Mesothelial cell of epicardium (in vitro differentiated cells): ENCODE measurements at regions not wholly inside any gene's neighbourhood (a gene's known extent, or its start where the extent isn't known, plus 50 kb on each side); places are given as distances from the start of the nearest gene placed in this dataset.

Source experiments
- DNase-seq, 2 experiments: peaks; one replicate each; pipeline ENCODE4 v3.0.0; 2021; ENCODE audit warnings: low spot score in 2 of 2; ENCODE audit not compliant: unreplicated experiment in 2 of 2
- H3K27ac Mint-ChIP-seq: 2 replicates; pipeline ENCODE4 v1.8.0; 2021; ENCODE audit warnings: mixed read lengths
- H3K27me3 Mint-ChIP-seq: 2 replicates; pipeline ENCODE4 v1.8.0; 2021; ENCODE audit warnings: low read depth, mixed read lengths
- H3K36me3 Mint-ChIP-seq: 2 replicates; pipeline ENCODE4 v1.8.0; 2021; ENCODE audit warnings: mixed read lengths
- H3K4me1 Mint-ChIP-seq: 2 replicates; pipeline ENCODE4 v1.8.0; 2021; ENCODE audit warnings: mixed read lengths
- H3K4me3 Mint-ChIP-seq: 2 replicates; pipeline ENCODE4 v1.8.0; 2021; ENCODE audit warnings: mild to moderate bottlenecking, moderate library complexity, mixed read lengths
- H3K9me3 Mint-ChIP-seq: 2 replicates; pipeline ENCODE4 v1.8.0; 2021; ENCODE audit warnings: mixed read lengths
- TF ChIP-seq, protein P1 (sequence below): fragments of 200-600 bp; sonication (generic); IDR thresholded peaks from one replicate; pipeline ENCODE4 v1.5.0; 2021; ENCODE audit warnings: antibody characterized with exemption; ENCODE audit not compliant: unreplicated experiment

DNA sequence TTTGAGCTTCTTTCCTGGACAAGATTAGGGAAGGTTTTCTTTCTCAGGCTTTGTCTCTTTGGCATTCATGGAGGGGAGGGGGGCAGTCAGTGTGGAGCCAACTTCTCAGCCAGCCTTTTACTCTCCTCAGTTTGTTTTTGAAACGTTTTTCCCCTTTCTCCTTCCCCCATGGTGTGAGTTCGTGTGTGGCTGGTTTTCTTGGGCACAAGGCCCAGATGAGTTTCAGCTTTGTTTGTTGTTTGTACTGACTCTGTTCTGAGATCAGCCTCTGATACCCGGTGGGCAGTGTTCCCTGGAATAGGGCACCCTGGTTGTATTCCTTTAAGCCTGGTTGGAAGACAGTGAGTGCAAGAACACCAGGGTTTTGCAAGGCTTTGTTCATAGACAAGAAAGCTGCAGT lies 168.2 kb upstream of the RARB start:
- Mint-ChIP-seq H3K4me3 (no peak overlapping the region), H3K27me3 (no peaks in the 10 kb centered on the region), H3K4me1 (peaks cover 10% of the 10 kb centered on the region), H3K9me3 (peaks cover 25% of the 10 kb centered on the region), H3K27ac (no peak overlapping the region), H3K36me3 (peaks cover 4% of the 10 kb centered on the region)
- DNase-seq: no peak
- TF ChIP-seq, protein P1, sequence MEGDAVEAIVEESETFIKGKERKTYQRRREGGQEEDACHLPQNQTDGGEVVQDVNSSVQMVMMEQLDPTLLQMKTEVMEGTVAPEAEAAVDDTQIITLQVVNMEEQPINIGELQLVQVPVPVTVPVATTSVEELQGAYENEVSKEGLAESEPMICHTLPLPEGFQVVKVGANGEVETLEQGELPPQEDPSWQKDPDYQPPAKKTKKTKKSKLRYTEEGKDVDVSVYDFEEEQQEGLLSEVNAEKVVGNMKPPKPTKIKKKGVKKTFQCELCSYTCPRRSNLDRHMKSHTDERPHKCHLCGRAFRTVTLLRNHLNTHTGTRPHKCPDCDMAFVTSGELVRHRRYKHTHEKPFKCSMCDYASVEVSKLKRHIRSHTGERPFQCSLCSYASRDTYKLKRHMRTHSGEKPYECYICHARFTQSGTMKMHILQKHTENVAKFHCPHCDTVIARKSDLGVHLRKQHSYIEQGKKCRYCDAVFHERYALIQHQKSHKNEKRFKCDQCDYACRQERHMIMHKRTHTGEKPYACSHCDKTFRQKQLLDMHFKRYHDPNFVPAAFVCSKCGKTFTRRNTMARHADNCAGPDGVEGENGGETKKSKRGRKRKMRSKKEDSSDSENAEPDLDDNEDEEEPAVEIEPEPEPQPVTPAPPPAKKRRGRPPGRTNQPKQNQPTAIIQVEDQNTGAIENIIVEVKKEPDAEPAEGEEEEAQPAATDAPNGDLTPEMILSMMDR: no peak

DNA sequence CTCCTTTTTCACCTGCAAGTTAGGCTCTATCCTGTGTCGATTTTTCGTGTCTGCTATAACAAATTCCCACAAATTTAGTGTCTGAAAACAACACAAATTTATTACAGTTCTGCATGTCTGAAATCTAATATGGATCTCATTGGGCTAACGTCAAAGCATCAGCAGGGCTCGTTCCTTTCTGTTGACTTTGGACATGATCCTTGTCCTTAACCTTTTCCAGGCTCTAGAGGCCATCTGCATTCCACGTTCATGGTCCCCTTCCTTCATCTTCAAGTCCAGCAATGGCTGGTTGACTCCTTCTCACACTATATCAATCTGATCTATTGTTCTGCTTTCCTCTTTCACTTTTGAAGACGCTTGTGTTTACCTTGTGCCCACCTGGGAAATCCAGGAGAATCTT lies 165.7 kb upstream of the RARB start:
- peaks cover 19% of the 10 kb centered on the region for H3K4me1 Mint-ChIP-seq

DNA sequence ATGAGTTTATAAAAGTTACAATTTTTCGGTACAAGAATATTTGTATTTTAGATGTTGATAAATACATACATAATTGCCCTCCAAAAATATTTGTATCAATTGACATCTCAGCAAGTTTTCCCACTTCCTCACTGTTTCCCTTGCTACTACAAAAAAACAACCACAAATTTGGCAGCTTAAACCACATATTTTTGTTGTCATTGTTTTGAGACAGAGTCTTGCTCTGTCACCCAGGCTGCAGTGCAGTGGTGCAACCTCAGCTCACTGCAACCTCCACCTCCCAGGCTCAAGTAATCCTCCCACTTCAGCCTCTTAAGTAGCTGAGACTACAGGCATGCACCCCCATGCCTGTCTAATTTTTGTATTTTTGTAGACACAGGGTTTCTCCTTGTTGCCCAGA lies 162.8 kb upstream of the RARB start:
- DNase-seq: no peak
- H3K27me3 Mint-ChIP-seq: no peaks in the 10 kb centered on the region
- no peak overlapping the region for H3K27ac Mint-ChIP-seq
- H3K4me1 Mint-ChIP-seq: peaks cover 24% of the 10 kb centered on the region
- H3K36me3 Mint-ChIP-seq: peaks cover 2% of the 10 kb centered on the region
- H3K9me3 Mint-ChIP-seq: peaks cover 15% of the 10 kb centered on the region
- H3K4me3 Mint-ChIP-seq: no peak overlapping the region
- TF ChIP-seq, protein P1: no peak

More for the DNA sequence above, 165.7 kb upstream of the RARB start:
- H3K9me3 Mint-ChIP-seq: peaks cover 21% of the 10 kb centered on the region
- DNase-seq: no peak
- peaks cover 4% of the 10 kb centered on the region for H3K36me3 Mint-ChIP-seq
- no peak overlapping the region for H3K4me3 Mint-ChIP-seq
- H3K27ac Mint-ChIP-seq: no peak overlapping the region
- TF ChIP-seq, protein P1: no peak
- no peaks in the 10 kb centered on the region for H3K27me3 Mint-ChIP-seq

DNA sequence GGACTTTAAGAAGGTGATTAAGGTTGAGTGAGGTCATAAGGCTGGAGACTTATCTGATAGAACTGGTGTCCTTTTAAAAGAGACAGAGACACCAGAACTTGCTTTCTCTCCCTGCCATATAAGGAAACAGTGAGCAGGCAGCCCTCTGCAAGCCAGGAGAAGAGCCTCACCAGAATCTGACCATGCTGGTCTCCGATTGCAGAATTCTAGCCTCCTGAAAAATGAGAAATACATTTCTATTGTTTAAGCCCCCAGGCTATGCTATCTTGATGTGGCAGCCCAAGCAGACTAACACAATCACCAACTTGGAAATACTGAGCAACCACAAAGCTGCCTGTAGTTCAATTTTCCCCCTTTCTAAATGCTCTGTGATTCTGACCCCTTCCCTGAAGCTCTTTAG lies 161.4 kb upstream of the RARB start:
- H3K36me3 Mint-ChIP-seq: peaks cover 2% of the 10 kb centered on the region
- H3K27ac Mint-ChIP-seq: peak overlapping the region; percentile 81
- DNase-seq: no peak
- H3K27me3 Mint-ChIP-seq: no peaks in the 10 kb centered on the region
- H3K9me3 Mint-ChIP-seq: peaks cover 11% of the 10 kb centered on the region
- peaks cover 30% of the 10 kb centered on the region for H3K4me1 Mint-ChIP-seq
- TF ChIP-seq, protein P1: no peak
- no peak overlapping the region for H3K4me3 Mint-ChIP-seq

DNA sequence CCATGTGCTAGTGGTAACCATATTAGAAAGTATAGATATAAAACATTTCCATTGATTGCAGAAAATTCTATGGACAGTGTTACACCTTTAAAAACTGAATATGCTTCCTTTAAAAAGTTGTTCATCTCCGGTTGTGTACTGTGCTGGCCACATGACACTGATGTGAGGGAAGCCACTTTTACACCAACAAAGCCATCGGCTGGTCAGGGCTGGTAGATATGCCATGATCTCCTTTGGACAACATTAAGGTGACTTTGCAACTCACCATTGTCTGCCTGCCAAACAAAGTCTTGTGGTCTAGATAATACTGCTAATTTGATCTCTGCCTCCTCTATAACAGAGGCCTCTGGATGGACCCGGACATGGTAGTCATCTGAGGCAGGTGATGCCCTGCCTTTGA lies 156.0 kb upstream of the RARB start:
- Mint-ChIP-seq H3K4me3 (no peak overlapping the region), H3K27ac (peak overlapping the region; percentile 5), H3K36me3 (peaks cover 2% of the 10 kb centered on the region), H3K27me3 (no peaks in the 10 kb centered on the region), H3K9me3 (peaks cover 8% of the 10 kb centered on the region), H3K4me1 (peaks cover 31% of the 10 kb centered on the region)
- no peak for DNase-seq
- TF ChIP-seq, protein P1: no peak

DNA sequence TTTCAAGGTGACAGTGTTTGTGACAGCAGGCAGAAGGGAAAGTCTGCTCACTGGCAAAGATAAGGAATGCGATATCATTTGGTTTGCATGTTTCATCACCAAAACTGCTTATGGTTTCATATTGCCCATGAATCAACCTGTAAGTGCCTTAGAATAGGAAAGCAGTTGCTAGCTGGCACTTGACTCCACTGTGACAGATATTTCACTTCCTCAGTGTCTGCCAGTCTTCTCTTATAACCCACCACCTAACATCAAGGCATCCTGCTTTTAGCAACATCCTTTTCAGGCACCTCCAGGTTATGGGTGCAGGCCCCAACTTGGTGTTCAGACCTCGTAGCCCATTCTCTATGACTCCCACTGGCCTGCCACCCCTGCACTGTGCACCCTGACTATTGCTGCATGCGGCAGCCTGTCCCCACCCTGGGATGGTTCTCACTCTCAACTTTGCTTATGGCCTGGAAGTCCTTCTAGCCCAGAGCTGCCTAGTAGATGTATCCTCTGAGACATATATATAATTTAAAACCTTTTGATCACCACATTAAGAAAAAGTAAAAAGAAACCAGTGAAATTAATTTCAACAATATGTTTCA lies 154.4 kb upstream of the RARB start:
- H3K4me1 Mint-ChIP-seq: peaks cover 24% of the 10 kb centered on the region
- H3K36me3 Mint-ChIP-seq: no peaks in the 10 kb centered on the region
- no peak for DNase-seq
- peaks cover 5% of the 10 kb centered on the region for H3K9me3 Mint-ChIP-seq
- TF ChIP-seq, protein P1: no peak
- no peak overlapping the region for H3K4me3 Mint-ChIP-seq
- H3K27ac Mint-ChIP-seq: peak overlapping the region; percentile 33
- no peaks in the 10 kb centered on the region for H3K27me3 Mint-ChIP-seq
